MM.1S (cell line): ENCODE measurements at regions not wholly inside any gene's neighbourhood (a gene's known extent, or its start where the extent isn't known, plus 50 kb on each side); places are given as distances from the start of the nearest gene placed in this dataset.

Source experiments
- DNase-seq: peaks from one replicate; pipeline ENCODE4 v3.0.0-alpha.2; 2015
- H2AFZ ChIP-seq: fragments of 300-600 bp; sonication (generic); 2 replicates; pipeline ENCODE4 v1.6.0; 2016; ENCODE audit warnings: antibody characterized with exemption, low read length
- H3F3A ChIP-seq: fragments of 300-600 bp; sonication (generic); 2 replicates; pipeline ENCODE4 v1.6.1; 2016; ENCODE audit warnings: mild to moderate bottlenecking, antibody characterized with exemption, low read length, moderate library complexity, mixed read lengths; ENCODE audit not compliant: insufficient read depth
- H3K27ac ChIP-seq: fragments of 300-600 bp; sonication (generic); 2 replicates; pipeline ENCODE4 v1.5.1; 2016; ENCODE audit warnings: mild to moderate bottlenecking, low read length
- H3K27me3 ChIP-seq: fragments of 300-600 bp; sonication (generic); replicated peaks from 2 replicates; pipeline ENCODE4 v1.6.0; 2016; ENCODE audit warnings: low read length; ENCODE audit not compliant: insufficient read depth
- H3K36me3 ChIP-seq: fragments of 300-600 bp; sonication (generic); replicated peaks from 2 replicates; pipeline ENCODE4 v1.6.1; 2016; ENCODE audit warnings: mild to moderate bottlenecking, low read length, mixed read lengths; ENCODE audit not compliant: insufficient read depth
- H3K4me1 ChIP-seq: fragments of 300-600 bp; sonication (generic); 2 replicates; pipeline ENCODE4 v1.6.1; 2016; ENCODE audit warnings: low read length, mixed read lengths
- H3K4me2 ChIP-seq: fragments of 300-600 bp; sonication (generic); 2 replicates; pipeline ENCODE4 v1.6.0; 2016; ENCODE audit warnings: low read depth, low read length
- H3K4me3 ChIP-seq: fragments of 300-600 bp; sonication (generic); 2 replicates; pipeline ENCODE4 v1.5.1; 2016; ENCODE audit warnings: low read length, mixed read lengths
- H3K79me2 ChIP-seq: fragments of 300-600 bp; sonication (generic); 2 replicates; pipeline ENCODE4 v1.6.1; 2016; ENCODE audit warnings: mixed run types, low read length, mixed read lengths
- H3K9ac ChIP-seq: fragments of 300-600 bp; sonication (generic); 2 replicates; pipeline ENCODE4 v1.6.1; 2016; ENCODE audit warnings: low read length, mixed read lengths
- H3K9me2 ChIP-seq: fragments of 300-600 bp; sonication (generic); replicated peaks from 2 replicates; pipeline ENCODE4 v1.6.1; 2016; ENCODE audit warnings: mild to moderate bottlenecking, low read length, mixed read lengths; ENCODE audit not compliant: insufficient read depth
- H3K9me3 ChIP-seq: fragments of 300-600 bp; sonication (generic); replicated peaks from 2 replicates; pipeline ENCODE4 v1.6.1; 2016; ENCODE audit warnings: mild to moderate bottlenecking, low read length, mixed read lengths; ENCODE audit not compliant: insufficient read depth
- H4K20me1 ChIP-seq: fragments of 300-600 bp; sonication (generic); 2 replicates; pipeline ENCODE4 v1.6.1; 2016; ENCODE audit warnings: mild to moderate bottlenecking, low read length, moderate library complexity, mixed read lengths; ENCODE audit not compliant: insufficient read depth
- EZH2 ChIP-seq: fragments of 300-600 bp; sonication (generic); optimal IDR thresholded peaks from 2 replicates; pipeline ENCODE3; 2017; ENCODE audit warnings: low read depth, mild to moderate bottlenecking, antibody characterized with exemption, low read length, mixed read lengths
- EZH2phosphoT487 ChIP-seq: fragments of 300-600 bp; sonication (generic); IDR thresholded peaks from 2 replicates; pipeline ENCODE4 v1.6.1; 2018; ENCODE audit warnings: antibody characterized with exemption, low read length
- TF ChIP-seq, protein P1 (sequence below): fragments of 300-600 bp; sonication (generic); IDR thresholded peaks from 2 replicates; pipeline ENCODE4 v1.5.1; 2016; ENCODE audit warnings: antibody characterized with exemption, low read length, mixed read lengths

GRCh38 chr10:78335691-78336401 lies 302.2 kb downstream of the RPS24 start:
- H3K9ac ChIP-seq = no peak overlapping the region
- H3K36me3 ChIP-seq = no peaks in the 10 kb centered on the region
- H3K4me3 ChIP-seq = no peak overlapping the region
- H3K9me2 ChIP-seq = no peaks in the 10 kb centered on the region
- H3K4me1 ChIP-seq = no peaks in the 10 kb centered on the region
- no peak for TF ChIP-seq EZH2phosphoT487
- no peak for TF ChIP-seq EZH2
- TF ChIP-seq, protein P1, sequence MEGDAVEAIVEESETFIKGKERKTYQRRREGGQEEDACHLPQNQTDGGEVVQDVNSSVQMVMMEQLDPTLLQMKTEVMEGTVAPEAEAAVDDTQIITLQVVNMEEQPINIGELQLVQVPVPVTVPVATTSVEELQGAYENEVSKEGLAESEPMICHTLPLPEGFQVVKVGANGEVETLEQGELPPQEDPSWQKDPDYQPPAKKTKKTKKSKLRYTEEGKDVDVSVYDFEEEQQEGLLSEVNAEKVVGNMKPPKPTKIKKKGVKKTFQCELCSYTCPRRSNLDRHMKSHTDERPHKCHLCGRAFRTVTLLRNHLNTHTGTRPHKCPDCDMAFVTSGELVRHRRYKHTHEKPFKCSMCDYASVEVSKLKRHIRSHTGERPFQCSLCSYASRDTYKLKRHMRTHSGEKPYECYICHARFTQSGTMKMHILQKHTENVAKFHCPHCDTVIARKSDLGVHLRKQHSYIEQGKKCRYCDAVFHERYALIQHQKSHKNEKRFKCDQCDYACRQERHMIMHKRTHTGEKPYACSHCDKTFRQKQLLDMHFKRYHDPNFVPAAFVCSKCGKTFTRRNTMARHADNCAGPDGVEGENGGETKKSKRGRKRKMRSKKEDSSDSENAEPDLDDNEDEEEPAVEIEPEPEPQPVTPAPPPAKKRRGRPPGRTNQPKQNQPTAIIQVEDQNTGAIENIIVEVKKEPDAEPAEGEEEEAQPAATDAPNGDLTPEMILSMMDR = no peak
- H3K9me3 ChIP-seq = no peaks in the 10 kb centered on the region
- no peaks in the 10 kb centered on the region for H4K20me1 ChIP-seq
- no peaks in the 10 kb centered on the region for H3K79me2 ChIP-seq
- H3K4me2 ChIP-seq = no peak overlapping the region
- no peak overlapping the region for H2AFZ ChIP-seq
- no peak for DNase-seq
- no peaks in the 10 kb centered on the region for H3K27me3 ChIP-seq
- no peak overlapping the region for H3K27ac ChIP-seq
- no peaks in the 10 kb centered on the region for H3F3A ChIP-seq

GRCh38 chr10:78336402-78336791 lies 302.7 kb downstream of the RPS24 start:
- Histone ChIP-seq H3K27me3 (no peaks in the 10 kb centered on the region), H3K9me3 (no peaks in the 10 kb centered on the region), H2AFZ (no peak overlapping the region), H3K27ac (no peak overlapping the region), H3K4me3 (no peak overlapping the region), H3K4me2 (no peak overlapping the region), H4K20me1 (no peaks in the 10 kb centered on the region), H3K36me3 (no peaks in the 10 kb centered on the region), H3K9ac (no peak overlapping the region), H3K79me2 (no peaks in the 10 kb centered on the region), H3K9me2 (no peaks in the 10 kb centered on the region), H3K4me1 (no peaks in the 10 kb centered on the region), H3F3A (no peaks in the 10 kb centered on the region)
- TF ChIP-seq EZH2 = no peak
- TF ChIP-seq EZH2phosphoT487 = no peak
- TF ChIP-seq, protein P1 = no peak
- DNase-seq = no peak

GRCh38 chr10:78337016-78337415 lies 303.4 kb downstream of the RPS24 start:
- Histone ChIP-seq H3K9me2 (no peaks in the 10 kb centered on the region), H3K36me3 (no peaks in the 10 kb centered on the region), H3K4me3 (no peak overlapping the region), H3K9me3 (no peaks in the 10 kb centered on the region), H3K4me1 (no peaks in the 10 kb centered on the region), H3K27me3 (no peaks in the 10 kb centered on the region), H3K9ac (no peak overlapping the region), H3K79me2 (no peaks in the 10 kb centered on the region), H4K20me1 (no peaks in the 10 kb centered on the region), H2AFZ (no peak overlapping the region), H3K4me2 (no peak overlapping the region), H3F3A (no peaks in the 10 kb centered on the region), H3K27ac (no peak overlapping the region)
- TF ChIP-seq EZH2 (no peak), EZH2phosphoT487 (no peak)
- TF ChIP-seq, protein P1 = no peak
- no peak for DNase-seq
